ENCODE measurements at regions not wholly inside any gene's neighbourhood (a gene's known extent, or its start where the extent isn't known, plus 50 kb on each side); places are given as distances from the start of the nearest gene placed in this dataset.

GRCh38 chr1:57506941-57507340 lies 83.1 kb upstream of the DAB1 start:
- TF ChIP-seq CTCF (IDR thresholded peaks at IDR 0.05; ENCODE audit: insufficient read depth, low read depth, low read length) = no peak
- no peak overlapping the region for H3K4me3 ChIP-seq (ENCODE audit: low read depth, low read length)
- no peak for DNase-seq (ENCODE audit: low read depth)

GRCh38 chr1:57503337-57503736 lies 79.5 kb upstream of the DAB1 start:
- TF ChIP-seq CTCF (IDR thresholded peaks at IDR 0.05; ENCODE audit: insufficient read depth, low read depth, low read length) = no peak
- no peak for DNase-seq (ENCODE audit: low read depth)
- H3K4me3 ChIP-seq (ENCODE audit: low read depth, low read length) = no peak overlapping the region

DNA sequence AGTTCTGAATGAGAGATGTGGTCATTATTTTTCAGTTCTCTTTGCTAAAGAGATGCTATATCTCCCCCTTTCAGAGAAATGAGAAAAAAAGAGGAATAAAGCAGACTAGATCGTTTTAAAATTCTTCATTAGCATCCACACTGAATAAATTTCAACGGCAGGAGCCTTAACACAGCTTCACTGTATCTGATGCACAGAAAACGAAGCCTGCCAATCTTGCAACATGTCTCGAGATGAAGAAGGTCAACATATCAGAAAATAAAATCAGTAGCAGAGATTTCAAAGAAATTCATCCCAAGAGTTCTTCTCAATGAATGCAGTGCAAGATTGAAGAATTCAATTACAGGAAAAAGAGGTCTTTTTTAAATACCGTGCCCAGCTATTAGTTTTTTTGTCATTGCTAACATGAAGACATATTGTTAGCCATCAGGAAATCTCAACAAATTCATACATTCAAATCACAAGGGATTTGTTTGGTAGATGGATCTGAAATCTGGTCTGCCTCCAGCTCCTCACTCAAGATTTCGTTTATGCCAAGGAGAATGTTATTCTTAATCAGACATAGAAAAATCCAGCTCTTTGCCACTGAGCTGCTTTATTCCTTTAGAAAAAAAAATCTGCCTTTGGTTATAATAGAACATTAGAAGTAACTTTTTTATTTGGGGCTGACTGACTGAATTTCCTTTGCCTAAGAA lies 76.4 kb upstream of the DAB1 start:
- DNase-seq (ENCODE audit: low read depth) = no peak
- TF ChIP-seq CTCF (IDR thresholded peaks at IDR 0.05; ENCODE audit: insufficient read depth, low read depth, low read length) = no peak
- no peak overlapping the region for H3K4me3 ChIP-seq (ENCODE audit: low read depth, low read length)

DNA sequence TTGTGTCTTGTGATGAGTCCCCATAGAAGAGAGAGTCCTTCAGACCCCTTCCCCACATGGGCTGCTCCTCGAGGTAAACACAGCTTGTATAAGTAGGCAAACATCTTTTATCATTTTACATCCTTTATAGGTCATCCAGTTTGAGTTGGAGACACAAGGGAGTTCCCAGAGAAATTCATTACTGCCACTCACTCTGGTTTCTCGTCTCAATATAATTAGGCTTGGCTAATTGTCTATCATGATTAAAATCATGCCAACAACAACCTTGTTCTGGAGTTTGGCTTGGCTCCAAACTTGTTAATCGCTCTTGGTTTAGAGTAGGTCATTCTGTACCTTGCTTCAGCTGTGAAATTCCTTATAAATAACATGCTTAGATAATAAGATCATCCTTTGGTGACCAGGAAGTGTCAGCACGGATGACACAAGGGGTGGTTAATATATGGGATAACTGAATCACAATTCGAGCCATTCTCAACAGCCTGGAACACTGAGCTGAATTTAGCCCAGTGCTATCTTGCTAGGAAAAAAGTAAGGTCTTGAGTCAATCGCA lies 70.7 kb upstream of the DAB1 start:
- TF ChIP-seq CTCF (IDR thresholded peaks at IDR 0.05; ENCODE audit: insufficient read depth, low read depth, low read length) = no peak
- no peak for DNase-seq (ENCODE audit: low read depth)
- no peak overlapping the region for H3K4me3 ChIP-seq (ENCODE audit: low read depth, low read length)

- H3K4me3 ChIP-seq (ENCODE audit: low read depth, low read length) = no peak overlapping the region
- TF ChIP-seq CTCF (IDR thresholded peaks at IDR 0.05; ENCODE audit: insufficient read depth, low read depth, low read length) = no peak
- no peak for DNase-seq (ENCODE audit: low read depth)
Measured at GRCh38 chr1:57492586-57493226, 68.8 kb upstream of the DAB1 start.

GRCh38 chr1:57489358-57490036 lies 65.6 kb upstream of the DAB1 start:
- TF ChIP-seq CTCF (IDR thresholded peaks at IDR 0.05; ENCODE audit: insufficient read depth, low read depth, low read length) = no peak
- DNase-seq (ENCODE audit: low read depth) = peak; percentile 72
- H3K4me3 ChIP-seq (ENCODE audit: low read depth, low read length) = no peak overlapping the region

Data from fibroblast of villous mesenchyme (primary cell).